ENCODE measurements at regions not wholly inside any gene's neighbourhood (a gene's known extent, or its start where the extent isn't known, plus 50 kb on each side); places are given as distances from the start of the nearest gene placed in this dataset.

DNA sequence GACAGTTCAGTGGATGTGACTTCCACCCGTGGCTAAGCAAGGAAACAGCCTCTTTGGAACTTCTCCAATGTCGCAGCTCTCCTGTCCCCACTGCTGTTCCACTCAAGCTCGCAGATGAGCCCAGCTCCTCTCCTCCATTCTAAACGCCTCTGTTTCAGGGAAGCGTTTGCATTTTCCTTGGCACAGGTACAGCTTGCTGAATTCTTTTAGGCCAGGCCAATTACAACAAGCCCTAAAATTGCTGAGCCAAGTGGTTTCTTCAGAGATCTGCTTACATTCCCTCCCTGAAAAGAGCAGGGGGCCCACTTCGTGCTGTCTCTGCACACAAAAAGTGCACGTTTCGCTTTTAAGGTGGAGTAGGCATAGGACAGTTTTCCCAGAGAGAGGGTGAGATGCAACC lies 91.5 kb upstream of the BLID start:
- Histone ChIP-seq H2BK20ac (ENCODE audit: low read depth, low read length) (peak overlapping the region; percentile 100), H2AFZ (replicated peaks; ENCODE audit: low read length, poor library complexity) (peak overlapping the region; percentile 69), H3K27me3 (ENCODE audit: control insufficient read depth, insufficient read depth, low read length) (no peaks in the 10 kb centered on the region), H3K4ac (ENCODE audit: low read depth, low read length) (peak overlapping the region; percentile 100), H4K91ac (ENCODE audit: insufficient read depth, low read depth, low read length) (peak overlapping the region; percentile 100), H3K9me3 (ENCODE audit: control insufficient read depth, insufficient read depth, low read length) (no peaks in the 10 kb centered on the region), H3K4me2 (ENCODE audit: low read depth, low read length) (peak overlapping the region; percentile 79), H3K14ac (replicated peaks; ENCODE audit: low read depth, low read length) (peak overlapping the region; percentile 100), H3K27ac (ENCODE audit: insufficient read depth, low read length) (peak overlapping the region; percentile 99), H3K79me1 (ENCODE audit: low read depth in 1 of 2, low read length in 2 of 2) (peaks cover 39 to 73% of the 10 kb centered on the region in 2 experiments), H2AK9ac (replicated peaks; ENCODE audit: low read depth, low read length, poor library complexity) (peak overlapping the region; percentile 98), H3K4me1 (ENCODE audit: control insufficient read depth, insufficient read depth, low read length) (peaks cover 52% of the 10 kb centered on the region), H4K20me1 (ENCODE audit: insufficient read depth, low read length) (no peaks in the 10 kb centered on the region), H3K36me3 (ENCODE audit: control insufficient read depth, insufficient read depth, low read length) (peaks cover 10% of the 10 kb centered on the region), H4K5ac (ENCODE audit: low read depth, low read length) (peak overlapping the region; percentile 93), H3K23ac (ENCODE audit: low read depth, low read length) (peak overlapping the region; percentile 100), H2BK120ac (ENCODE audit: low read depth, low read length) (peak overlapping the region; percentile 99), H3K9me1 (ENCODE audit: insufficient read depth, low read length) (peaks cover 30% of the 10 kb centered on the region), H3K4me3 (ENCODE audit: insufficient read depth, low read depth, low read length) (peak overlapping the region; percentile 13), H3K56ac (ENCODE audit: extremely low read depth, insufficient read depth, low read length) (peak overlapping the region; percentile 99), H3K18ac (ENCODE audit: low read depth, low read length) (peak overlapping the region; percentile 93), H3K9ac (ENCODE audit: low read depth, low read length) (peak overlapping the region; percentile 94), H2BK5ac (ENCODE audit: low read depth, low read length, poor library complexity, severe bottlenecking) (peak overlapping the region; percentile 100), H2BK15ac (ENCODE audit: low read depth, low read length) (peak overlapping the region; percentile 100), H4K8ac (ENCODE audit: low read depth in 2 of 2, low read length in 2 of 2) (peak overlapping the region; percentile 99 to 100), H2AK5ac (ENCODE audit: low read depth, low read length) (peak overlapping the region; percentile 100)
- no peak for TF ChIP-seq NFE2L2 (IDR thresholded peaks at IDR 0.05; ENCODE audit: low read depth, low read length)
- TF ChIP-seq RFX5 (IDR thresholded peaks at IDR 0.05; ENCODE audit: low read depth, low read length), result no peak
- TF ChIP-seq RCOR1 (IDR thresholded peaks at IDR 0.05; ENCODE audit: insufficient replicate concordance, low read length), result no peak
- TF ChIP-seq MAFK (IDR thresholded peaks at IDR 0.05; ENCODE audit: low read depth, low read length), result peak; percentile 97
- peak; percentile 81 for DNase-seq
- WGBS, 2 experiments (ENCODE audit: extremely low coverage in 2 of 2, insufficient read length in 1 of 2), result 11% methylated on average over 5 of the region's 8 CpGs; no CpG with 5 or more reads in 1 of the 2 experiments
- ATAC-seq (ENCODE audit: low read depth), result peak; percentile 6
- intact Hi-C loops (cut with micrococcal nuclease) (loop anchor here (10.0 kb wide), 2 partner anchors 173 to 743 kb away; no protein-coding TSS in a partner anchor), in situ Hi-C loops (cut with MboI; ENCODE audit: low sequenced_read_pairs) (loop anchor here (5.0 to 25.0 kb wide), 3 partner anchors 103 to 895 kb away; no protein-coding TSS in a partner anchor), dilution Hi-C loops (cut with HindIII; ENCODE audit: low sequenced_read_pairs, unreplicated experiment) (no loop called here)
- POLR2A ChIA-PET (ENCODE audit: unreplicated experiment), result interaction anchor here (0.6 kb wide), 2 partner anchors 9 to 126 kb away, joined by 3 to 8 read pairs; no protein-coding TSS in a partner anchor
- TSS peak; percentile 14 for BruUV-seq (replicated peaks)
- CTCF ChIA-PET, result no interaction called here
